Thymus (tissue), 11 donors: ENCODE measurements at regions not wholly inside any gene's neighbourhood (a gene's known extent, or its start where the extent isn't known, plus 50 kb on each side); places are given as distances from the start of the nearest gene placed in this dataset.

Experiments used
- DNase-seq, 9 donors: peaks; one replicate each; pipeline ENCODE4 v3.0.0-alpha.2; 2013; ENCODE audit warnings: low spot score in 9 of 9, low read depth in 6 of 9, missing footprints in 1 of 9
- H3K27ac ChIP-seq, 2 donors: one replicate each; pipeline ENCODE4 v1.5.1; 2013; ENCODE audit warnings: control low read depth in 1 of 2, low read depth in 1 of 2, low read length in 1 of 2, mild to moderate bottlenecking in 1 of 2, moderate library complexity in 1 of 2
- H3K27me3 ChIP-seq, 2 donors: one replicate each; pipeline ENCODE4 v1.5.1; 2013; ENCODE audit warnings: low read length in 1 of 2; ENCODE audit not compliant: control insufficient read depth in 2 of 2, insufficient read depth in 1 of 2
- H3K36me3 ChIP-seq, 2 donors: one replicate each; pipeline ENCODE4 v1.5.1; 2013; ENCODE audit warnings: low read length in 1 of 2, mild to moderate bottlenecking in 1 of 2, moderate library complexity in 1 of 2; ENCODE audit not compliant: control insufficient read depth in 2 of 2, insufficient read depth in 2 of 2
- H3K4me1 ChIP-seq, 2 donors: one replicate each; pipeline ENCODE4 v1.5.1; 2013; ENCODE audit warnings: low read length in 2 of 2; ENCODE audit not compliant: control insufficient read depth in 2 of 2, insufficient read depth in 2 of 2
- H3K4me3 ChIP-seq, 2 donors: one replicate each; pipeline ENCODE4 v1.5.1; 2013; ENCODE audit warnings: low read length in 2 of 2, control low read depth in 1 of 2, mild to moderate bottlenecking in 1 of 2
- H3K9me3 ChIP-seq, 2 donors: one replicate each; pipeline ENCODE4 v1.5.1; 2013; ENCODE audit warnings: low read length in 1 of 2, mild to moderate bottlenecking in 1 of 2; ENCODE audit not compliant: control insufficient read depth in 2 of 2, insufficient read depth in 1 of 2
- WGBS: extraction: QIAGEN DNeasy Blood & Tissue Kit; methylation state at CpG from one replicate; pipeline ENCODE4 v1.1.7; 2013; 5-methylcytosine and 5-hydroxymethylcytosine counted together
- donor health status: healthy.

GRCh38 chr1:192936313-192937018, 122.7 kb downstream of the UCHL5 start:
- Histone ChIP-seq H3K9me3 (no peaks in the 10 kb centered on the region), H3K27ac (no peak overlapping the region), H3K36me3 (no peaks in the 10 kb centered on the region), H3K4me3 (no peak overlapping the region), H3K4me1 (no peaks in the 10 kb centered on the region), H3K27me3 (no peaks in the 10 kb centered on the region)
- DNase-seq: peak in 1 of 9 donors; percentile 13
- 85% methylated on average over 1 of the region's 1 CpG for WGBS

DNA sequence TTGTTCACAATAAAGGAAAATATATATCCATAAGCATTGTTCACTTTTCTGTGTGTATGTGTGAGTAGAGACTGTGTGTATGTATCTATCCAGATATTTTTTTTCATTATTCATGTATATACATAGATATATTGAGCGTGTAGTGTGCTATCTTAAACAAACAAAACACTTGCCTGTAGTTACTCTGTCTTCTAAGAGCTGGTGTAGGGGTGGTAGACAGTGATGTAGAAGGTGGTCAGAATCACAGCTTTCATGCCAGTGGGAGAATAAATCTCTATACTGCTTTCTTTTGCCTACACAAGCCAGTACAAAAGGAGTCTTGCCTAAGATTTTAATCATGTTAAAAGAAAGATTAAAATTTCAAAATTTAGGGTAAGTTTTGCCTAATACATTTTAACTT, 122.0 kb downstream of the UCHL5 start:
- Histone ChIP-seq H3K4me3 (no peak overlapping the region), H3K27me3 (no peaks in the 10 kb centered on the region), H3K9me3 (no peaks in the 10 kb centered on the region), H3K4me1 (no peaks in the 10 kb centered on the region), H3K27ac (no peak overlapping the region), H3K36me3 (no peaks in the 10 kb centered on the region)
- WGBS: 97% methylated on average over 1 of the region's 1 CpG
- no peak for DNase-seq

DNA sequence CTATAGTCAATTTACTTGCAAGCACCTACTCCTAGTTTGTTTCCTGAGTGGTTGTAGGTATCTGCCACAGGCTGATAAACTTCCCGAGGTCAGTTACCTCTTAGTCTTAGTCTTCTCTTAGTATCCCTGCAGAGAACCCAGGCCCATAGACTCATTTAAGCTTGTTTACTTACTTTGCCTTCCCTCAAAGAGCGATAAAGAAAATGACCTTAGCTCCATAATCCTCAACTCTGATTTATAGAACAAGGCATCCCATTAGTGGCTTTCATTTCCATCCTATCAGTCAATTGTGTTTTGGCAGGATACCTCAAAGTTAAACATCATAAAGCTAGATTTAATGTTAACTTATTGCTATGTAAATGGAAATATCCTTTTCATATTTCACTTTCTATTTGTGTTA, 119.7 kb downstream of the UCHL5 start:
- 97% methylated on average over 2 of the region's 2 CpGs for WGBS
- Histone ChIP-seq H3K36me3 (no peaks in the 10 kb centered on the region), H3K27me3 (no peaks in the 10 kb centered on the region), H3K4me3 (no peak overlapping the region), H3K9me3 (no peaks in the 10 kb centered on the region), H3K4me1 (no peaks in the 10 kb centered on the region), H3K27ac (no peak overlapping the region)
- DNase-seq: no peak

GRCh38 chr1:192940658-192941057, 118.5 kb downstream of the UCHL5 start:
- no peak for DNase-seq
- H3K9me3 ChIP-seq: no peaks in the 10 kb centered on the region
- no peaks in the 10 kb centered on the region for H3K4me1 ChIP-seq
- H3K27ac ChIP-seq: no peak overlapping the region
- no peak overlapping the region for H3K4me3 ChIP-seq
- no peaks in the 10 kb centered on the region for H3K27me3 ChIP-seq
- no peaks in the 10 kb centered on the region for H3K36me3 ChIP-seq

DNA sequence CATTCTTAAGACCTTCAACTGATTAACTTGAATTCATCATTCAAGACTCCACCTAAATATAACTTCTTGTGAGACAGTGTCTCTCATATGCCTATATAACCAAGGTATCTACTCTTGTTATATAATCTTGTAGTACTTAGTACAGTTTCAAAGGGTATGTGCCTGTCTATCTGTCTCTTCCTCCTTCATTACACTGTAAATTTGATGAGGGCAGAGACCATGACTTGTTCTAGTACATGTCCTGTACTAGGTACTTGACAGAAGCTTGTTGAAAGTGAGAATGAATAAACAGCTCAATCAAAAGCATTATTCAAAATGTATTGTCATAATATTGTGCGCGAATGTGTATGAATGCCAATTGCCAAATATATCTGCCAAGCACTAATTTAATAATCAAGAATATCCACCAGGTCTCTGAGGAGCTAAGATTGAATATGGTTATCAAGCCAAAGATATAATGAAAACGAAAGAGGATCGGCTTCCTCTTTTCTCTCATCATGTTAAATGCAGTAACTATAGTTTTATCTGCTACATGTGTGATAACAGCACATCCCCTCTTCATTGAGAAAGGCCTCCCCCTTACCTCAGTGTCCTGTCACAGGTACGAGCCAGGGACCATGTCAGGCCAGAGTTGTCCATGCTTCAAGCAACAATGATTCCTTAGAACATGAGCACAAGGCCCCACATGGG, 117.3 kb downstream of the UCHL5 start:
- Histone ChIP-seq H3K4me1 (no peaks in the 10 kb centered on the region), H3K27me3 (no peaks in the 10 kb centered on the region), H3K9me3 (no peaks in the 10 kb centered on the region), H3K4me3 (no peak overlapping the region), H3K36me3 (no peaks in the 10 kb centered on the region), H3K27ac (no peak overlapping the region)
- 95% methylated on average over 5 of the region's 5 CpGs for WGBS
- no peak for DNase-seq

DNA sequence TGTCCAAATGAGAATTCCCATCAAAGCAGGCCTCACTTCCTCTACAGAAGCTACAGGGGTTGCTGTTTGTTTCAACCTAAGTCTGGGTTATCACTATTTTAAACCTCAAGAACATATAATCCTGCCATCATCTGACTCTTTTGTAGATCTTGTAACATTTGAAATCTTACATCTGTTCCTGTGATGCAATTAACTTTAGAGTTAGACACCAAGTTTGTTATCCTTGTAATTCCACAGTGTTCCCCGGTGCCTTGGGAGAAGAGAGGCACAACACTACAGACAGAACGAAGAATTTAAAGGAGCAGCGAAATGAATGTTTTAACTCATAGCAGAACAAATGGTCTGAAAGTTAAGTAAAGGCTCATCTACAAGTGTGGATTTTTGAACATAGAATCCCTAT, 116.1 kb downstream of the UCHL5 start:
- H3K36me3 ChIP-seq: no peaks in the 10 kb centered on the region

GRCh38 chr1:192943522-192943921, 115.6 kb downstream of the UCHL5 start:
- no peaks in the 10 kb centered on the region for H3K27me3 ChIP-seq
- H3K4me3 ChIP-seq: no peak overlapping the region
- DNase-seq: no peak
- no peaks in the 10 kb centered on the region for H3K4me1 ChIP-seq
- H3K36me3 ChIP-seq: no peaks in the 10 kb centered on the region
- H3K27ac ChIP-seq: no peak overlapping the region
- 93% methylated on average over 1 of the region's 1 CpG for WGBS
- no peaks in the 10 kb centered on the region for H3K9me3 ChIP-seq

More for the DNA sequence above, 116.1 kb downstream of the UCHL5 start:
- no peaks in the 10 kb centered on the region for H3K9me3 ChIP-seq
- 97% methylated on average over 3 of the region's 3 CpGs for WGBS
- no peak overlapping the region for H3K27ac ChIP-seq
- H3K4me3 ChIP-seq: no peak overlapping the region
- no peaks in the 10 kb centered on the region for H3K4me1 ChIP-seq
- no peak for DNase-seq
- no peaks in the 10 kb centered on the region for H3K27me3 ChIP-seq

DNA sequence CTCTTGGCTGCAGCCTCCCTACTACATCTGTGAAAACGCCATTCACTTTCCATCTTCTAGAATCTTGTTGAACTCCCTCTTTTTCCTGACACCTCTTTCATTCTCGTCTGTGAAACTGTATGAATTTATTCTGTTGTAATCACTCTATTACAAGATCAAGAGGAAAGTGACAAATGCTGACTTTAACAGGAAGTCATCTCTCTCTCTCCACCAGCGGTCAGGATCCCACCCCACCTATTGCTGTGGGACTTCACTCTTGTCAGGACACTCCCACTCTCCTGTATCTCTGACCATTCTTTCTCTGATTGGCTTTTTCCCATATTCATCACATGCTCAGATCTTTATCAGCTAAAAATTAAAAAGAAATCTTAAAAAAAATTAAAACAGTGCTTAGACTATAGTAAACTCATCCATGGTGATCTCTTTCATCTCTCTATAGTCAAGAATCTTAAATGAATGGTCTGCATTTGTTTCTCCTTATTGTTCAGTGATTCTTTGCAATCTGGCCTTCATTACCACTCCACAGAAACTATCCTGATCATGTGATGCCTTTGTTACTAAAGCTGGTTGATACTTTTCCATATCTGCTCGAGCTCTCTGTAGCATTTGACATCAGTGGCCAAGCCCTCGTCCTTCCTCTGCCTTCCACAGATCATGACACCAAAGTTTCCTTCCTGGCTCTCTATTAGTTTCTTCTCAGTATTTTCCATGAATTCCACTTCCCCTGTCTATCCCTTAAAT, 113.6 kb downstream of the UCHL5 start:
- Histone ChIP-seq H3K9me3 (no peaks in the 10 kb centered on the region), H3K4me3 (no peak overlapping the region), H3K4me1 (no peaks in the 10 kb centered on the region), H3K27ac (no peak overlapping the region), H3K36me3 (no peaks in the 10 kb centered on the region), H3K27me3 (no peaks in the 10 kb centered on the region)
- 92% methylated on average over 5 of the region's 5 CpGs for whole genome bisulfite sequencing
- no peak for DNase-seq

DNA sequence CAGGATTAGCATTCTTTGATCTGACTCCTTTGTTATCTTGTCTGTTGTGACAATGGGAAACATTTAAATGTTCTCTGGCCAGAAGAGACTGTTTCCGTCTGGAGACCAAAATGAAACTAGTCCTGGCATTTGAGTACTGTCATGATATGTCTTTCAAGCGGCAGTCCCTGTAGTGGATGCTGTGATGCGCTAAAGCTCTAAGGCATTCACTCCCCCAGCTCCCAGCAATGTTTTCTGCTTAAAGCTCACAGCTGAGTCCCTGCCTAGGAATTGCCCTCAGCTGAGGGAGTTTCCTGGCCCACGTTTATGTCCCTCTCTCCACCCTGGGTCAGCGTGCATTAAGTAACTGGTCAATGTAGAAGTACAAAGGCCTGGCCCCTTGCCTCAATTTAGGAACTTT, 109.4 kb downstream of the UCHL5 start:
- H3K4me1 ChIP-seq: no peaks in the 10 kb centered on the region
- no peaks in the 10 kb centered on the region for H3K27me3 ChIP-seq
- no peak for DNase-seq
- 96% methylated on average over 5 of the region's 5 CpGs for WGBS
- no peak overlapping the region for H3K4me3 ChIP-seq
- no peaks in the 10 kb centered on the region for H3K36me3 ChIP-seq
- no peaks in the 10 kb centered on the region for H3K9me3 ChIP-seq
- H3K27ac ChIP-seq: no peak overlapping the region
